Heart right ventricle (tissue), 16 donors: ENCODE measurements at regions not wholly inside any gene's neighbourhood (a gene's known extent, or its start where the extent isn't known, plus 50 kb on each side); places are given as distances from the start of the nearest gene placed in this dataset.
A peak's percentile ranks its signal among the peaks of the same experiment; 100 is the strongest.

Source experiments
- ATAC-seq, 8 donors: fragments of 200-7000 bp; cut with Tn5 transposase; one replicate each; pipeline ENCODE4 v1.9.1; 2020; ENCODE audit warnings: mild to moderate bottlenecking in 8 of 8, moderate library complexity in 8 of 8, moderate number of reproducible peaks in 1 of 8
- DNase-seq, 2 donors: peaks; one replicate each; pipeline ENCODE4 v3.0.0-alpha.2; 2020
- H3K27ac ChIP-seq, 10 donors: fragments of 200-600 bp; sonication (generic) in 2 of 10; one replicate each; pipeline versions ENCODE4 v1.5.0 to v1.8.0; 2020 to 2022; ENCODE audit warnings: mild to moderate bottlenecking in 3 of 10
- H3K27me3 ChIP-seq, 7 donors: fragments of 200-600 bp; one replicate each; pipeline ENCODE4 v1.8.0; 2021 to 2022; ENCODE audit warnings: mild to moderate bottlenecking in 2 of 7
- H3K36me3 ChIP-seq, 9 donors: fragments of 200-600 bp; sonication (generic) in 1 of 9; one replicate each; pipeline versions ENCODE4 v1.5.0 to v1.8.0; 2020 to 2022; ENCODE audit warnings: mild to moderate bottlenecking in 2 of 9
- H3K4me1 ChIP-seq, 9 donors: fragments of 200-600 bp; sonication (generic) in 1 of 9; one replicate each; pipeline versions ENCODE4 v1.5.0 to v1.8.0; 2020 to 2022; ENCODE audit warnings: mild to moderate bottlenecking in 4 of 9
- H3K4me3 ChIP-seq, 10 donors: fragments of 200-600 bp; sonication (generic) in 2 of 10; one replicate each; pipeline versions ENCODE4 v1.5.0 to v1.8.0; 2020 to 2022; ENCODE audit warnings: mild to moderate bottlenecking in 7 of 10, moderate library complexity in 2 of 10
- H3K9me3 ChIP-seq, 11 donors: fragments of 200-600 bp in 10 of 11; sonication (generic) in 2 of 11; one replicate each; pipeline versions ENCODE4 v1.5.0 to v1.8.0; 2013 to 2022; ENCODE audit warnings: mild to moderate bottlenecking in 2 of 11, control low read depth in 1 of 11, moderate library complexity in 1 of 11
- CTCF ChIP-seq, 9 donors: fragments of 200-600 bp; sonication (generic) in 2 of 9; IDR thresholded peaks; one replicate each; pipeline versions ENCODE4 v1.5.0 to v1.8.0; 2021 to 2022; ENCODE audit warnings: antibody characterized with exemption in 9 of 9, mild to moderate bottlenecking in 5 of 9, moderate library complexity in 1 of 9
- WGBS, 2 donors: extraction: QIAGEN DNeasy Blood & Tissue Kit; methylation state at CpG; one replicate each; pipeline ENCODE4 v1.1.7; 2013; ENCODE audit warnings: inconsistent platforms in 1 of 2; 5-methylcytosine and 5-hydroxymethylcytosine counted together
- intact Hi-C, 10 donors: fragments of 100-400 bp; cut with DNase I; formaldehyde crosslinking; loops; one replicate each; pipeline versions ENCODE4 v1.11.1 to v1.14.2; 2022
- donor health status: Arrhythmogenic right ventricular cardiomyopathy.
- donor health status: ischemic (EF 13 %, LVEDD 7.1; RV severe dilation, severe dysfunction).
- donor health status: healthy with polysubstance abuse.
- donor health status: DM: no; HTN: yes; CAD: no.
- donor health status: DM: no; HTN: no; CAD: no.
- donor health status: ischemic (EF 25% LVEDD 6.9; RV normal size, moderate dysfunction).
- donor health status: ischemic (EF 25% LVEDD 5.7; RV mildly dilated, moderate dysfunction).
- donor health status: healthy.
- donor health status: DM: yes; HTN: yes; CAD: no.
- donor health status: Ischemic cardiomyopathy.
- donor health status: ischemic (EF 35%, LVEDD 5.7; RV mildly dilated, moderate dysfunction).
- donor health status: nonischemic (EF 11% LVEDD 7.7; RV severe dilation, severe dysfunction).
- donor health status: DM: yes; HTN: yes; CAD: no.
- donor health status: PGD.
- donor health status: ischemic (EF 29% LVEDD 5.4; RV normal size, mild dysfunction).
- donor health status: nonischemic (EF 23%, LVEDD 6.1; RV moderate dilation, normal function).

DNA sequence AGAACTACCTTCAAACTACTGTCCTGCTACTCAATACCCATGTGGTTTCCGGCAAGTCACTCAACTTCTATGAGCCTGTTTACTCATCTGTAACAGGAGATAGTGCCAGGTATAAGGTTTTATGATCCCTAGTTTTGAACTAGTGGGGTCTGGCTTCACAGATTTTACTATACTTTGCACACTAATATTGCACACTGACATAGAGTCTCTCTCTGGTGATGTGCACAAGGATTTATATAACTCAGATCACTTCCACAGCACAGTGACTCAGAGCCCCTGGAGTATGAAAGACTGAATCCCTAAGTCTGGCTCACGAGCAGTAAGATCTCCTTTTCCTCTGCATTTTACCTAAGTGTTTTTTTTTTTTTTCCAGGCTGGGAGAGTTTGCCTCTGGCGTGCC, 69.7 kb upstream of the SLC38A2 start:
- H3K4me1 ChIP-seq, result peaks cover 0 to 21% (median 19%) of the 10 kb centered on the region in 9 donors
- H3K27me3 ChIP-seq, result no peaks in the 10 kb centered on the region
- no peaks in the 10 kb centered on the region for H3K36me3 ChIP-seq
- H3K9me3 ChIP-seq, result no peaks in the 10 kb centered on the region
- 91 to 94% methylated on average over 3 of the region's 3 CpGs for WGBS, 2 donors
- H3K4me3 ChIP-seq, result no peak overlapping the region
- intact Hi-C loops, result no loop called here
- no peak for DNase-seq
- H3K27ac ChIP-seq, result no peak overlapping the region
- TF ChIP-seq CTCF (IDR thresholded peaks at IDR 0.05), result no peak
- ATAC-seq, result no peak

GRCh38 chr12:46439793-46440511, 67.4 kb upstream of the SLC38A2 start:
- Histone ChIP-seq H3K36me3 (no peaks in the 10 kb centered on the region), H3K27me3 (no peaks in the 10 kb centered on the region), H3K27ac (no peak overlapping the region), H3K9me3 (no peaks in the 10 kb centered on the region), H3K4me1 (peaks cover 0 to 3% (median under 1%) of the 10 kb centered on the region in 9 donors), H3K4me3 (no peak overlapping the region)
- TF ChIP-seq CTCF (IDR thresholded peaks at IDR 0.05), result no peak
- intact Hi-C loops, result loop anchor here in 1 of 10 donors (10.0 kb wide), 1 partner anchor 55 kb away; no protein-coding TSS in a partner anchor
- WGBS, 2 donors, result 95 to 97% methylated on average over 5 of the region's 5 CpGs
- ATAC-seq, result no peak
- no peak for DNase-seq

DNA sequence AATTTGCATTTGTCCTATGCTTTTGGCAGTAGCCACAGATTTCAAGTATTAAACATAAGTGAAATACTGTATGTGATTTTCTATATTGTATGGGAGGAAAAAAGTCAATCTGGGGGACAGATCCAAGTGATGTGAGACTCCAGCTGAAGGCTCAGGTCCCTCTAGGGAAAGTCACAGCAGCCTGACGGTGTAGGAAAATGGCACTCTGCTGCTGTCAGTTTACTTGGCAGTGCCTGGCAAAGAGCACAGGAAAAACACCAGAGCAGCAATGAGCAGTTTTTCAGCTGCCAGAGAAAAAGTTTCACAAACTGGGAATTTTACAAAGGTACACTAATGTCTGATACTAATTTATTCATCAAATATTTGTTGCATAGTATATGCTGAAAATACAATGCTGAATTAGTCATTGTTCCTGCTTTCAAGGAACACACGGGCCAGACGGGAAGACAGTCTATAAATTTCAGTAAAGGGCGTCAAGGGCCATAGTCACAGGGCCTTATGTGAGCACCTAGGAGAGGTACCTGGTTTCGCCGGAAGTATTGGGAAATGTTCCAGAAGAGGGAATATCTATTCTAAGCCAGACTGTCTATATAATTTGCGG, 66.2 kb upstream of the SLC38A2 start:
- no peaks in the 10 kb centered on the region for H3K27me3 ChIP-seq
- ATAC-seq, result peak in 6 of 8 donors; percentile 42 to 73 (median 61)

GRCh38 chr12:46438256-46438655, 65.7 kb upstream of the SLC38A2 start:
- 65 to 71% methylated on average over 4 of the region's 4 CpGs for WGBS, 2 donors
- H3K4me1 ChIP-seq, result no peaks in the 10 kb centered on the region
- peak overlapping the region in 1 of 10 donors; percentile 9 for H3K27ac ChIP-seq
- no peak overlapping the region for H3K4me3 ChIP-seq
- no peaks in the 10 kb centered on the region for H3K27me3 ChIP-seq
- no peaks in the 10 kb centered on the region for H3K36me3 ChIP-seq
- ATAC-seq, result peak in 1 of 8 donors; percentile 16
- H3K9me3 ChIP-seq, result no peaks in the 10 kb centered on the region
- intact Hi-C loops, result loop anchor here in 1 of 10 donors (10.0 kb wide), 1 partner anchor 53 kb away; no protein-coding TSS in a partner anchor
- TF ChIP-seq CTCF (IDR thresholded peaks at IDR 0.05), result no peak
- no peak for DNase-seq

More for the DNA sequence above, 66.2 kb upstream of the SLC38A2 start:
- Histone ChIP-seq H3K9me3 (no peaks in the 10 kb centered on the region), H3K27ac (peak overlapping the region in 1 of 10 donors; percentile 9), H3K36me3 (no peaks in the 10 kb centered on the region), H3K4me1 (no peaks in the 10 kb centered on the region), H3K4me3 (no peak overlapping the region)
- no peak for TF ChIP-seq CTCF (IDR thresholded peaks at IDR 0.05)
- intact Hi-C loops, result loop anchor here in 1 of 10 donors (10.0 kb wide), 1 partner anchor 54 kb away; no protein-coding TSS in a partner anchor
- DNase-seq, result no peak
- 68 to 81% methylated on average over 7 of the region's 7 CpGs for WGBS, 2 donors
